COLO668 (cell line): ENCODE measurements at regions not wholly inside any gene's neighbourhood (a gene's known extent, or its start where the extent isn't known, plus 50 kb on each side); places are given as distances from the start of the nearest gene placed in this dataset.
"Not testable (repeated sequence)": the region's sequence is repeated elsewhere in the genome, so short reads cannot be mapped to it uniquely, and the experiment has no call there.

ENCODE experiments used
- DNase-seq: peaks from one replicate; lab custom pipeline; 2025; ENCODE audit not compliant: unreplicated experiment; lab: John Stamatoyannopoulos, UW

DNA sequence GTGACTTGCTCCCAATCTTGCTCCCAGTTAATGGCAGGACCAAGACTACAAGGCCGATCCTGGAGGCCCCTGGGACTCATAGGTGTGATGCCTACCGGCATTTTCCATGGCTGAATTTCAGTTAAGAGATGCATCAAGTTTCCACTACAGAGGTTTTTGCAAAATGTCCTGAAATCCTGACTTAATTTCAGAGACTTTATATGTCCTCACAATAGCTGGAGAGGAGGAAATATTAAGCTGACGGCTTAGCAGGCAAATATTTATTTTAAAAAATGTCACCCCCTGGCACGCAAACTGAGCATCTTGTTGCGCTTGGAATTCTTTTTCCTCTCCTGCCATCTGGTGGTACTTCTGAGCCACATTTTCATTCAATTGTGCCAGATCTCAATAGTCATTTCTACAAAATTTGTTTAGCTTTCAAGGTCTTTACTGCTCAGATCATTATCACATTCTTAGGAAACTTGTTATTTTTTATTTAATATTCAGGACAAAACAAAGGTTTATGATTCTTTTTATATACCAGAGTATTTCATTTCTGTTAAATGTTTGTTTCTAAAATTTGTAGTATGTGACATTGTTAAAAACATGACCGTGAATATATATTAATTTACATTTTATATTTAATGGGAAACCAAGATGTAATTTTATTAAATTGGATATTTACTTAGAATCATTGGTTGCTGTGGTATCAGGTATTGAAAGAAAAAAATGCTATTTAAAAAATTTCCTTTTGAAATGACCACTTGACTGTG, 189.2 kb upstream of the THRB start:
- DNase-seq = no peak

DNA sequence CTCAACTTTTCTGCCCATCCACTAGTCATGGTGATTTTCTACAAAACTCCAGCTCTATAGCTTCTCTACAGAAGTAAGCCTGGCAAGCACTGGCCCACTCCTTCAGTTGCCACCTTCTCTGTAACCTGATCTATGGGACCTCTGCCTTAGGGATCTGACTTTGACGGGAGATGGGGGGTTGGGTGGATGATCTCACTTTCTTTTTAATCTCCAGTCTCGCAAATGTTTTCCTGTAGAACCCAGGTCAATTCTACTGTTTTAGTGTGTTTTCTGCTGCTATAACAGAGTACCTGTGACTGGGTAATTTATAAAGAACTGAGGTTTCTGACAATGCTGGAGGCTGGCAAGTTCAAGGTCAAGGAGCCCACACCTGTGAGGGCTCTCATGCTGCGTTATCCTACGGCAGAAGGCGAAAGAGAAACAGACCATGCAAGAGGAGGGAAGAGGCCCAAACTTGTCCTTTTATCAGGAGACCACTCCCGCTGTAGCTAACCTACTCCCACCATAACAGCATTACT, 189.9 kb upstream of the THRB start:
- no peak for DNase-seq

DNA sequence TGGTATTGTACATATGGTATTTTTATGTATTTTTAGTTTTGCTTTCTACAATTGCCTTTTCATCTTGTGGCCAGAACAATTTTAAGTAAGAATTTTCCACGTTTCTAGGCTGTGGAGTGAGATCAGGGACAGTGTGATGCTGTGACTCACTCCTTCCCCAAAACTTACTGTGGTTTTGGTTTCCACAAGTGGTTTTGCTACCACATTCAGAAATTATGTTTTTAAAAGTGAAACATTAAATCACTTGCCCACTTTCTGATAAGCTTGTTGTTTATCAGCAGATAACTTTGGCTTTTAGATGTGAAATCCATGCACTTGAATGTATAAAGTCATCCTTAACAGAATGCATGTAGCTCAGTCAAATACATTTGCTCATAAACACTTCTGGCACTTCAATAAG, 192.2 kb upstream of the THRB start:
- no peak for DNase-seq

DNA sequence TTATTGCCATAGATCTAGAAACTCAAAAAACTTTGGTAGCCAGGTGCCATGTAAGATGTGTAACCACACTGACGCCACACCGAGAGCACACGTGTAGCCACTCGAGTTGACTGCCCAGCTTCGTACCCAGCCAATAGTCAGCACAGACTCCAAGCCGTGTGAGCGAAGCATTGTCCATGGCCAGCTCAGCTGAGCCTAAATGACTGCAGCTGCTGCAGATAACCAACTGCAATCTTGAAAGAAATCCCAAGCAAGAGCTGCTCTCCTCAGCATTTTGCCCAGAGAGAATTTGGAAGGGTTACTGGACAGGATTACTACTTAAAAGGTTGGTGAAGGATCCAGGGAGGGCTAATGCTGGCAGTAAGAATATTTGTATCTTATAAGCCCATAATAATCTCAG, 193.0 kb upstream of the THRB start:
- DNase-seq = no peak

DNA sequence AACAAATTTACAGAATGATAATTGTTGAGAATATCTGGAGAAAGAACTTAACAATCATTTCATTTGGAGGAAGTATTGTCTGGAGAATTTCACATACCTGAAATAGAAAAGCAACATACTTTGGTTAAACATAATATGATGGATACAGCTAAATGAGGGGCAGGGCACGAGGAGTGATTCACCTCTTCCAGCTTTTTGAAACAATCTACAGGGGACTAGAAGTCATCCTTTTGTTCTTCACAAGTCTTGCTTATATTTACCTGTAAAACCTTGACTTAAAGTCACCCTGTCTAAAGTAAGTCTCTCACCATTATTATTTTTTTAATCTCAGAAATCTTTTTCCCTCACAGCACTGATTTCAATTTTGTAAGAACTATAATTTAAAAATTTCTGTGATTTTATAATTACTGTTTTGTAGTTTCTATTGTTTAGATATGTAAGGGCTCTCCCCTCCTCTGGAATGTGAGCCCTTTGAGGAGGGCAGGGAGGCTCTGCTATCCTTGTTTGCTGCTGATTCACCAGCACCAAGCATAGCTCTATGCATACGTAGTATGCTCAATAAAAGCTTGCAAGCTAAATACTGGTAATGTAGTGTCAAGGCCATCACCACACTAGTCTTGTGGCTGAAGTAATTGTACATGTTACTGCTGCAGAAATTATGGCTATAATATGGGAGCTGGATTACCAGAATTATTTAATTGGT, 193.9 kb upstream of the THRB start:
- DNase-seq = no peak

DNA sequence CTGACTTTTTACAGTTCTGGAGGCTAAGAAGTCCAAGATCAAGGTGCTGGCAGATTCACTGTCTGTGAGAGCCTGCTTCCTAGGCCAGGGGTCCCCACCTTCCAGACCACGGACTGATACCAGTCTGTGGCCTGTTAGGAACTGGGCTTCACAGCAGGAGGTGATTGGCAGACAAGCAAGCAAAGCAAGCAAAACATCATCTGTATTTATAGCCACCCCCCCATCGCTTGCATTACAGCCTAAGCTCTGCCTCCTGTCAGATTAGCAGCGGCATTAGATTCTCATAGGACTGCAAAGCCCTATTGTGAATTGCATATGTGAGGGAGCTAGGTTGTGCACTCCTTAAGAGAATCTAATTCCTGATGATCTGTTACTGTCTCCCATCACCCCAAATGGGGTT, 194.7 kb upstream of the THRB start:
- DNase-seq = no peak

DNA sequence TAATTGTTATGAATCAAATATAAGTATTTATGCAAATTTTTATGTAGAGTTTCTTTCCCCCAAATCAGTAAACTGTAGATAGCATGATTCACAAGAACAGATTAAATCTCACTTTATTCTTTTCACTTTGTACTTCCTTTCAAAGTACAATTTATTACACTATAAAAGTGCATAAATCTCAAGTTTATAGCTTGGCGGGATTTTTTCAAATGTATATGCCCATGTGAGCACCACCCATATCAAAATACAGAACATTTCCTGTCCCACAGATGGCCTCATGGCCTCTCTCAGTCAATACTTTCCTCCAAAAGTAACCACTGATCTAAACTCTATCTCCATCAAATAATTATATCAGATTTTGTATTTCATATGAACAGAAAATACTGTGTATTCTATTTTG, 196.1 kb upstream of the THRB start:
- DNase-seq = no peak

DNA sequence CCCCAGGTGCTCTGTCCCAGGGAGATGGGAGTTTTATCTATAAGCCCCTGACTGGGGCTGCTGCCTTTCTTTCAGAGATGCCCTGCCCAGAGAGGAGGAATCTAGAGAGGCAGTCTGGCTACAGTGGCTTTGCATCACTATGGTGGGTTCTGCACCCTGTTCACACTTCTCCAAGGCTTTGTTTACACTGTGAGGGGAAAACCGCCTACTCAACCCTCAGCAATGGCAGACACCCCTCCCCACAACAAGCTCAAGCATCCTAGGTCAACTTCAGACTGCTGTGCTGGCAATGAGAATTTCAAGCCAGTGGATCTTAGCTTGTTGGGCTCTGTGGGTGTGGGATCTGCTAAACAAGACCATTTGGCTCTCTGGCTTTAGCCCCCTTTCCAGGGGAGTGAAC, 204.4 kb upstream of the THRB start:
- DNase-seq = not testable (repeated sequence)

DNA sequence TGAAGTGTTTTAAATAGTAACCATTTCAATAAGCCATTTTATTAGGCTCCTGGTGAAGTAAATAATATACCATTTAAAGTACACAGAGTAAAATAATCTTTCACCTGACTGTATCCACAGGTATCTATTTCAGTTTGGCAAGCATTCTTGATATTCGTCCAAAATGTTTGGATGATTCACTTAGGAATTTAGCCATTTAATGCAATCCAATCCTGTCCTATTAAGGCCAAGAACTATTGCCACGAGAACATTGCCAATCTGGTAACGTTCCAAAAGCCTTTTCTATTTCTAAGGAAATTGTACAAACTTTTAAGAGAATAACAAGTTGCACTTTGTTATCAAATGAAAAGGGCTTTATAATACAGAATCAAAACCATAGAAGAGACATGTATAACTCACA, 209.8 kb upstream of the THRB start:
- no peak for DNase-seq

DNA sequence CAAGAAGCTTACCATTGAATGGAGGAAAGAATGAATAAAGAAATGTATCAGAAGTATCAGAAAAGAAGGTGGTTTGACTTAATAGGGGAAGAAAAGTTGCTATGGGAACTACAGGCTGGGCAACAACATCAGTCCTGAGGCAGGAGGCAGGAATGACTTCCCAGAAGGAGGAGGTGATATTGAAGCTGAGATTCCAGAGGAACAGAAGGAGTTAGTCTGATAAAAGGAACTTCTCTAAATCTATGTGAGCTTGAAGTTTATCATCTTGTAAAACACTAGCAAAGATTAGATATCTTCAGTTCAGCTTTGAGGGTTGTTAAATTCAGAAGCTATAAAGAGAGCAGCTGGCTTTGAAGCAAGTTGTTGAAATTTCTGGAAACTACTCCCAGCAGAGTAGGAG, 213.3 kb upstream of the THRB start:
- no peak for DNase-seq

DNA sequence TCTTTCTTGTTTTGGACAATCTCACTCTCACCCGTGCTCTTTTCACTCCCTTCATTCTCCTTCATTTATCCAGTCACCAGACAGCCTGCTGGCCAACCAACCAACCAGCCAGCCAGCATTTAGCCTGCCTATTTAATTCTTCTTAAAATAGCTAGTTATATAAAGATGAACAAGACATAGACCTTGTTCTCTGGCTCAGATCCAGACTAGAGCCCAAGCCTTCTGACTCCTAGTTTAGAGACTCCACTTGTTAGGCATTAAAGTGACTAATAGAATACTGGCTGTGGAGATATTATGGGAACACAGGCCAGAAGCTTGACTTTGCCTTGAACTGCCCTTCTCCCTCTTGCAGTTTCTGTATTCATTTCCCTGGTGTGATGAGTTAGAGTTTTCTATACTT, 215.3 kb upstream of the THRB start:
- no peak for DNase-seq

DNA sequence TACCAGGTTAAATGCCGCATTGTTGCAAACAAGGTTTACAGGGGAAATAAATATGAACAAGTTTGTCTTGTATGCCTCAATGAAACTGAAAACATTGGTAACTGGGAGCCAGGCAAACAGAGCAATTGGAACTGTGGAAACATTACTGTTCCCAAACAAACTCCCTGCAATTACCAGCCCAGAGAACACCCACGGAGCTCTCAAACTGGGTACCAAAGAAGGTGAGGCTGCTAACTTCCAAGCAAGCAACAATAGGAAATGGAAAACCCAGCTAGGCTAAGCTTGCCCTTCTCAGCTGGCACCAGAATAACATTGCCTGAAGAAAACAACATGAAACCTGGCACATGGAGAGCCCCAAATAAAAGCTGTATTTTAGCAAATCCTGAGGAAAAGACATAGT, 218.9 kb upstream of the THRB start:
- no peak for DNase-seq

DNA sequence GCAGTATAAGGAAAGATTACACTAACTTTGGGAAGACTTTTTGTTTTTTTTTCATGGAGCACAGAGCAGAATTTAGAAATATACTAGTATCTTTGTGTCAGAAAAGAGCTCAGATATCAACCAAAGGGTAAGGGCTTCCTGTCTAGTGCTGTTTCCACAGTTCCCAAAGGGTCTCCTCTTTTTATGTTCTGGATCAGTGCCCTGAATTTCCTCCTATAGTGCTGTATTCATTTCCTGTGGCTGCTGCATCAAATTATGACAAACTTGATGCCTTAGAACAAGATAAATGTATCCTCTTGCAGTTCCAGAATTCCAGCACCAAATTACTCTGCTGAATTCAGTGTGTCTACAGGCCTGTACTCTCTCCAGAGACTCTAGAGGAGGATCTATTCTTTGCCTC, 219.8 kb upstream of the THRB start:
- DNase-seq = no peak

DNA sequence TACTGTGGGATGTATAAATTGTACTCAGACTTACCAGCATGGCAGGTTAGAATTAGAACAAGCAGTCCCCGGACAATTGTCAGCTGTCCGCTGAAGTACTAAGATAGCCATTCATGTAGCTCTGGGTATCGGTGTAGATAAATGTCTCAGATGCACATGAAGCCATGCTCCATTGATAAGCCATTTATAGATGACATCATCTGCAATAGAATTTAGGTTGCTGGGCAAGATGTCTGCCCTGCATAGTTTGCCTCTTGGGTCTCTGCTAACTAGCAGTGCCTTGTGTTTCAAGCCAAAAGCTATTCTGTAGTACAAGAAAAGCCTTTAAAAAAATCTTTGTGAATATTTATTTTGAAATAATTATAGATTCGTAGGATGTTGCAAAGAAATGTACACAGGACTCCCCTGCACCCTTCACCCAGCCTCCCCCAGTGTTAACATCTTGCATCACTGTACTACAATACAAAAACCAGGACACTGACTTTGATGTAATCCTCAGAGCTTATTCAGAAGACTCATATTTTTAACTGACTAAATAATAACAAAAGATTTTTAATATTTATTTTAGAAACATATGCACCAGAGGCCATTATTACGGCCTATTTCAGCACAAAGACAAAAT, 220.6 kb upstream of the THRB start:
- no peak for DNase-seq

DNA sequence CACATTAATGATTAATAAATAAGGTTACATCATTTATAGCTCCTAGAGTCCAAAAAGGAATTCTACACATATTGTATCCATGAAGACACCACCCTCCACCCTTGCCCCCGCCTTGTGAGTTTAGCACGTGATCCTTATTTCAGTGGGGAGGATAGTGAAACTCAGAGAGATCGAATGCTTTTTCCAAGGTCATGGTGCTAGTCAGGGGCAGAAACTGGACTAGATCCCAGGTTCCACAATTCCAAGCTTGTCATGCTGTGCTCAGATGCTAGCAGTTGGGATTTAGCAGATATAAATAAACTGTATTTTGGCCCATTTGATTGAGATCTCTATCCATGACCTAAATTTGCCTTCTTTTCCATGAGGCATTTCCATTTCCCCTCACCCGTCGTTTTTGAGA, 227.4 kb upstream of the THRB start:
- no peak for DNase-seq

DNA sequence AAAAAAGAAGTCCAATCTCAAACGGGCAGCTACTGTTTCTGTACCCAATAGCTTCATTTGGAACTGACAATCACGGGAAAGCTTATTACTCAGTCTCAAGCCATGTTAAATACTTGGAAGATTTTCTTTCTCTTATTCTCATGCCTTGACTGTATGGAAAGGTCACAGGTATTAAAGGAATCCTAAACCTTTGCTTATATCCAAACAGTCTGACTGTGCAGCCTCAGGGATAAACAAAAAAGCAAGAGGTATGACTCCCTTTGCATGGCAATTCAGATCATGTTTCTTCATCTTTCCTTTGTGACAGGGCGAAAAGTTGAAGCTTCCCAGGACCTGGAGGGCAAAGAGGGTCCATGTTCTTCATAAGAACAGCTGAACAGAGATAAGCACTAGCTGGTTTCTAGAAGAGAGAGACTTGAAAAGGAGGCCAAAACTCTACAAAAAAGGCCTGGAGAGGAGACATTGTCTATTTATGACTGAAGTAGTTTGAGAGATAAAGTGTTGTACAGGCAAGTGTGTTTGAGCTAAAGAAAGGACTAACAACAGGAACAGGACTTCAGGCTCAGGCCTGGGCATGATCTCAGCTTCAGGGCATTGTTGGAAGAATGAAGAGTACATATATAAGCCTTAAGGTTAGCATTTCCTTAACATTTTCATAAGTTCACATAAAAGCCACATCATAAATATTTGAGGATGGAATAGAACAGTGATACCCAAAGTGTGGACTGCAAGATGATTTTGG, 231.0 kb upstream of the THRB start:
- DNase-seq = no peak

DNA sequence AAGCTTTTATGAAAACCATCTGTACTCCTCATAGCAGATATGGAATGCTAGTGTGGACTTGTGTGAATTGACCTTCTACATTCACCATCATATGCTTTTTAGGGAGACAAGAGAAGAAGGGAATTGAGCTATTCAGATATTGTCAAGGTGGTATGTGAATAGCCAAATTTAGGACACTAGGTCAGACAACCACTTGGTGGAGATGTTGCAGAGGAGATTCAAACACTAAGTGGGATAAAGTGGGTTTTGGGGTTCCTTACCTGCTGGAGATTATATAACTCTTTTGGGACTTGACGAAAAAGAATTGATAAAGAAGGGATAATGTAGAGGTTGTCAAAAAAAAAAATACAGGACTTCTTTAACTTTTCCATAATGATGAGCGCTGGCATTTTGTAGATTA, 231.8 kb upstream of the THRB start:
- no peak for DNase-seq

DNA sequence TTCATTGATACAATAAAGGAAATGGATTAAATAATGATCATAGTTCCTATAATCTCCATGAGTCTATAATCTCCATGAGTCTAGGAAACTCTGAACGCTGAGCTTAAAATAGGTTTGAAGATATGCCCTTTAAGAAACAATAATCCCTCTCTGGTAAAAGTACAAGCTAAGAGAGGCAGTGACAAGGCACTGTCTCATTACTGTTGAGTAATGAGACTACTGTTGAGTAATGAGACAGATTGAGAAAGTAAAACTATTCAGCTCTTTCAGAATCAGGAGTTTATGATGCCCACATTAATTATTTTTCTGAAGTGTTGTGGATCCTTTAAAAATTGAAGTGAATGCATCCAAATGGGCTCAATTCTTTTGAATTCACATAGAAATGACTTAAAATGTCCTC, 235.5 kb upstream of the THRB start:
- no peak for DNase-seq

DNA sequence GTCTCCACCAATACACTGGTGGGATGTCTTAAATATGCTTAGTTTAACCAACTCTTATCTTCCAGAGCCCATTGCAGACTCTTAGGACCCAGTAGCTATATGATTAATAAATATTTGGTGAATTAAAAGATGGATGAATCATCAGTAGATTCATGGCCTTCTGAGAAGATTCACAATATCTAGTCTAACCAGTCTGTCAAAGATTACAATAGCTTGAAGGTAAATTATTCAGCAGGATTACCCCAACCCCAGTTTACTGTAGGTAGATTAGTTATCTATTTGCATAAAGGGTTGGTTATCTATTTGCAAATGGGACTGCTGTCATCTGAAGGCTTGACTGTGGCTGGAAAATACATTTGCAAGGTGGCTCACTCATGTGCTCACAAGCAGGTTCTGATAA, 239.4 kb upstream of the THRB start:
- no peak for DNase-seq

DNA sequence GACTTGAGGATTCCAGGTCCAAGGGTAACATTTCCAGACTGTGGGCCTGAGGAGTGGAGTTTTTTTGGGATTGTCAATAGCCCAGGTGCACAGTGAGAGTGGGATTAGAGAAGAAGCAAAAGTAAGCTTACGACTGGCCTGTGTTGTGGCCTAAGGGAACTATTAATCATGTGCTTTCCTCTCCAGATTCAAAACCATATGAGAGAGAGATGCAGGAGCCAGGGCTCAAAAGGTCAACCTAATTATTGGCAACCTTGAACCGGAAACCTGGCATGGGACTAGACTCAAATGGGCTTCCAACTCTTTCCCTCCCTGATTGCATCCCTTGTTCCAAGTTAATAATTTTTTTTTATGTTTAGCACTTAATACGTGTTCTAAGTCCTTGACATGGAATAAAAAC, 242.1 kb upstream of the THRB start:
- DNase-seq = no peak

DNA sequence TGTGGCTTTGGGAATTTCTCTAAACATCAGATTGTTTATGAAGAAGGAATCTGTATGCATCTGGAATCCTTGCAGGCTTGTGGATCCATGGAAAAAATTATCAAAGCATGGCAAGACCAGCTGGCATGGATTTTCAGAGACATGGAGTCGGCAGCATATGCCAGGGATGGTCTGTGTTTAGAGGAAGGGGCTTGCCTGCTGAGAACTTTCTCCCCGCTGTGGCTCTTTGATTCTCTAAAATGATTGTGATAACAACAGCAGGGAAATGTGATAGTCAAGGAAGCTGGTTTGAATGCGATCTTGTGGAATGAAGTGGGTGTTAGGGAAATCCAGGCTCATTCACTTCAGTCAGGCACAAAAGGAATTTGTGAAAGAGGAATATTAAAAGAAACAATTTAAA, 245.7 kb upstream of the THRB start:
- DNase-seq = no peak

DNA sequence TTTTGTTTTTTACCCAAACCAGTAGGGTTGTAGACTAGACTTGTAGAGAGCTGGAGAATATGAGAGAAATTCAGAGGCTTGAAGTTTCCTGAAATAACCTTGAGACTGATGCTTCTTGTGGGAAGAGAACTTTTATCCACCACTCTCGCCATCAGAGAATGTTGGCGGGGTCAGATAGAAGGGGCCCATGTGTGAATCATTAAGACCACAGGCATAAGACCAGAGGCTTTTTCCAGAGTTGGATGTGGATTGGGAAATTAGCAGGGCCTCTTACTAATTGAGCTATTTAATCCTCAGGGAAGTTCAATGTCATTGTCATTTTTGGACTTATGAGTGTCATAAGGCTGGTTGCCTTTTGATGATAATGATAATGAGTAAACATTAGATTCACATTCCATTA, 246.9 kb upstream of the THRB start:
- DNase-seq = no peak
